HCT116 (cell line): ENCODE measurements at regions not wholly inside any gene's neighbourhood (a gene's known extent, or its start where the extent isn't known, plus 50 kb on each side); places are given as distances from the start of the nearest gene placed in this dataset.

ENCODE experiments used
- ATAC-seq: fragments of 200-7000 bp; cut with Tn5 transposase; 2 replicates; pipeline ENCODE4 v1.9.1; 2020; ENCODE audit warnings: mild to moderate bottlenecking, moderate library complexity
- BruUV-seq: library from RNA; stranded (reverse); fragments of 400-500 nt; replicated peaks from 2 replicates; lab custom pipeline; 2021; lab: Mats Ljungman, UMichigan
- CTCF ChIA-PET: fragments of 300-600 bp; sonication (Branson Sonifier 250); formaldehyde crosslinking; loops from one replicate; lab custom pipeline; 2021; ENCODE audit warnings: antibody characterized with exemption; lab: Charles Lee
- POLR2A ChIA-PET: fragments of 300-600, 350-600 bp; sonication (Branson Sonifier 250); formaldehyde crosslinking; loops from one replicate; lab custom pipeline; 2021; ENCODE audit warnings: antibody characterized with exemption; lab: Charles Lee
- RAD21 ChIA-PET, 2 experiments: fragments of 300-600 bp; sonication (Branson Sonifier 250); formaldehyde crosslinking; loops; one replicate each; lab custom pipeline; 2023; ENCODE audit warnings: low total read pairs in 2 of 2; ENCODE audit not compliant: uncharacterized antibody in 2 of 2, unreplicated experiment in 2 of 2, low non-redundant PET in 1 of 2; lab: Charles Lee
- DNase-seq: peaks from one replicate; pipeline ENCODE4 v3.0.0-alpha.2; 2010; ENCODE audit warnings: low read depth, low spot score
- H2AFZ ChIP-seq: fragments of 200-600 bp; shearing (Covaris generic), sonication (generic); 2 replicates; pipeline ENCODE4 v1.6.1; 2017; ENCODE audit warnings: low read depth, mixed run types, mixed read lengths, antibody characterized with exemption, low read length; ENCODE audit not compliant: poor library complexity, severe bottlenecking
- H3K27ac ChIP-seq: 2 replicates; pipeline ENCODE4 v1.5.1; 2012; ENCODE audit warnings: low read depth, low read length
- H3K27me3 ChIP-seq: fragments of 200-600 bp; sonication (generic); 2 replicates; pipeline ENCODE4 v1.6.1; 2016; ENCODE audit warnings: mixed run types, low read length, mixed read lengths; ENCODE audit not compliant: insufficient read depth
- H3K36me3 ChIP-seq, 2 experiments: fragments of 200-500 bp in 1 of 2; fragments of 200-600 bp in 1 of 2; sonication (Bioruptor generic) in 1 of 2; sonication (generic) in 1 of 2; 2 replicates each; pipeline versions ENCODE4 v1.5.1 to v1.6.1; 2014 to 2016; ENCODE audit warnings: low read length in 2 of 2, inconsistent platforms in 1 of 2, mixed read lengths in 1 of 2, mixed run types in 1 of 2; ENCODE audit not compliant: insufficient read depth in 2 of 2, control insufficient read depth in 1 of 2
- H3K4me1 ChIP-seq, 2 experiments: fragments of 200-600 bp in 1 of 2; sonication (generic) in 1 of 2; 2 replicates each; pipeline versions ENCODE4 v1.5.1 to v1.6.1; 2012 to 2017; ENCODE audit warnings: low read length in 2 of 2, inconsistent platforms in 1 of 2, mild to moderate bottlenecking in 1 of 2, mixed read lengths in 1 of 2, mixed run types in 1 of 2, moderate library complexity in 1 of 2; ENCODE audit not compliant: insufficient read depth in 2 of 2, control insufficient read depth in 1 of 2
- H3K4me2 ChIP-seq: fragments of 200-600 bp; sonication (generic); 2 replicates; pipeline ENCODE4 v1.6.1; 2017; ENCODE audit warnings: mixed run types, low read length, mixed read lengths
- H3K4me3 ChIP-seq, 2 experiments: fragments of 200-600 bp in 1 of 2; sonication (generic) in 1 of 2; replicated peaks in 1 of 2; 2 replicates each; pipeline ENCODE4 v1.5.1; 2011 to 2016; ENCODE audit warnings: low read length in 2 of 2, control low read depth in 1 of 2, low read depth in 1 of 2, mild to moderate bottlenecking in 1 of 2, mixed read lengths in 1 of 2, mixed run types in 1 of 2
- H3K79me2 ChIP-seq: fragments of 200-600 bp; sonication (generic); 2 replicates; pipeline ENCODE4 v1.6.1; 2017; ENCODE audit warnings: mild to moderate bottlenecking, mixed run types, low read length, moderate library complexity, mixed read lengths; ENCODE audit not compliant: insufficient read depth
- H3K9ac ChIP-seq: fragments of 200-600 bp; sonication (generic); 2 replicates; pipeline ENCODE4 v1.6.1; 2016; ENCODE audit warnings: low read length, mixed read lengths
- H3K9me2 ChIP-seq: fragments of 200-600 bp; sonication (generic), shearing (Covaris generic); 2 replicates; pipeline ENCODE4 v1.6.1; 2017; ENCODE audit warnings: mixed run types, mild to moderate bottlenecking, moderate library complexity; ENCODE audit not compliant: insufficient read depth
- H3K9me3 ChIP-seq, 2 experiments: fragments of 200-500 bp in 1 of 2; fragments of 200-600 bp in 1 of 2; sonication (Bioruptor generic) in 1 of 2; sonication (generic) in 1 of 2; 2 replicates each; pipeline ENCODE4 v1.6.1; 2014 to 2017; ENCODE audit warnings: low read length in 2 of 2, mixed read lengths in 2 of 2, inconsistent platforms in 1 of 2, low read depth in 1 of 2, mild to moderate bottlenecking in 1 of 2, mixed run types in 1 of 2, moderate library complexity in 1 of 2; ENCODE audit not compliant: control insufficient read depth in 1 of 2, insufficient read depth in 1 of 2
- H4K20me1 ChIP-seq: fragments of 200-600 bp; sonication (generic), shearing (Covaris generic); 2 replicates; pipeline ENCODE4 v1.6.1; 2017; ENCODE audit warnings: mixed run types, mild to moderate bottlenecking, moderate library complexity; ENCODE audit not compliant: insufficient read depth
- CBX3 ChIP-seq: IDR thresholded peaks from 2 replicates; pipeline ENCODE4 v1.6.1; 2012; ENCODE audit warnings: low read depth
- EGR1 ChIP-seq: IDR thresholded peaks from 2 replicates; pipeline ENCODE4 v1.6.1; 2012; ENCODE audit warnings: low read depth
- ELF1 ChIP-seq: IDR thresholded peaks from 2 replicates; pipeline ENCODE4 v1.6.1; 2012; ENCODE audit warnings: low read depth, borderline replicate concordance
- EZH2phosphoT487 ChIP-seq: fragments of 200-600 bp; IDR thresholded peaks from 2 replicates; pipeline ENCODE4 v1.6.1; 2018; ENCODE audit warnings: antibody characterized with exemption, borderline replicate concordance
- FOSL1 ChIP-seq: IDR thresholded peaks from 2 replicates; pipeline ENCODE4 v1.6.1; 2012; ENCODE audit warnings: low read depth
- JUND ChIP-seq: IDR thresholded peaks from 2 replicates; pipeline ENCODE4 v1.6.1; 2012
- POLR2A ChIP-seq: IDR thresholded peaks from 2 replicates; pipeline ENCODE4 v1.7.0; 2011; ENCODE audit warnings: borderline replicate concordance; ENCODE audit not compliant: insufficient read depth, insufficient read length; ENCODE audit errors: extremely low read depth
- RAD21 ChIP-seq: IDR thresholded peaks from 2 replicates; pipeline ENCODE4 v1.6.1; 2012; ENCODE audit warnings: low read depth, mild to moderate bottlenecking
- REST ChIP-seq: IDR thresholded peaks from 2 replicates; pipeline ENCODE4 v1.6.1; 2012; ENCODE audit warnings: low read depth
- SIN3A ChIP-seq: IDR thresholded peaks from 2 replicates; pipeline ENCODE4 v1.6.1; 2012; ENCODE audit warnings: low read depth
- SP1 ChIP-seq: IDR thresholded peaks from 2 replicates; pipeline ENCODE4 v1.6.1; 2012; ENCODE audit warnings: low read depth
- YY1 ChIP-seq: IDR thresholded peaks from 2 replicates; pipeline ENCODE4 v1.6.1; 2011; ENCODE audit warnings: low read length, low read depth, moderate library complexity, mild to moderate bottlenecking; ENCODE audit not compliant: insufficient replicate concordance; ENCODE audit errors: extremely low read depth
- ZBTB33 ChIP-seq: IDR thresholded peaks from 2 replicates; pipeline ENCODE4 v1.6.1; 2011; ENCODE audit warnings: mild to moderate bottlenecking, low read length, moderate library complexity; ENCODE audit not compliant: insufficient replicate concordance; ENCODE audit errors: extremely low read depth
- ZFX ChIP-seq: fragments of 450-650 bp; IDR thresholded peaks from 2 replicates; pipeline ENCODE4 v1.6.1; 2017
- ZNF274 ChIP-seq: fragments of 200-500 bp; sonication (Bioruptor generic); IDR thresholded peaks from 2 replicates; pipeline ENCODE4 v1.6.1; 2014; ENCODE audit warnings: mild to moderate bottlenecking, low read depth, low read length, inconsistent platforms
- intact Hi-C: fragments of 100-400 bp; cut with micrococcal nuclease; formaldehyde crosslinking; loops from 2 replicates; pipeline ENCODE4 v1.10.0; 2022
- TF ChIP-seq, protein P1 (sequence below): IDR thresholded peaks from 2 replicates; pipeline ENCODE4 v1.6.1; 2012

DNA sequence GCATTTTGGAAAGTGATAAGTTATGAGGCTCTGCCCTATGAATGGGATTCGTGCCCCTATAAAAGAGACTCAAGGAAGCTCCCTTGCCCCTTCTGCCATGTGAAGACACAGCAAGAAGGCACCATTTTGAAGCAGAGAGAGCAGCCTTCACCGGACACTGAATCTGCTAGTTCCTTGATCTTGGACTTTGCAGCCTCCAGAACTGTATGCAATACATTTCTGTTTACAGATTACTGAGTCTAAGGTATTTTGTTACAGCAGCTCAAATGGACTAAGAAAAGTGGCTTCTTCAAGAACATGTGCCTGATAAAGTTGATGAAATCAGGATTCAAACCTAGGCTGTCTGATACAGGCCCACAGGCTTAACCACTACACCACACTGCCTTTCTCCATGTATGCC lies 131.6 kb upstream of the MAP3K1 start:
- no peaks in the 10 kb centered on the region for H3K9me3 ChIP-seq
- TF ChIP-seq EZH2phosphoT487: no peak
- no peak for TF ChIP-seq RAD21
- no peak for TF ChIP-seq SIN3A
- no peak for TF ChIP-seq CBX3
- H2AFZ ChIP-seq: no peak overlapping the region
- H3K79me2 ChIP-seq: no peaks in the 10 kb centered on the region
- H3K27me3 ChIP-seq: no peaks in the 10 kb centered on the region
- no peak overlapping the region for H3K4me2 ChIP-seq
- no peaks in the 10 kb centered on the region for H3K36me3 ChIP-seq
- no peak overlapping the region for H3K4me3 ChIP-seq
- H3K9ac ChIP-seq: no peak overlapping the region
- no peaks in the 10 kb centered on the region for H3K4me1 ChIP-seq
- intact Hi-C loops: no loop called here
- BruUV-seq: no TSS peak
- H3K27ac ChIP-seq: no peak overlapping the region
- ATAC-seq (no peak), DNase-seq (no peak)
- no peaks in the 10 kb centered on the region for H4K20me1 ChIP-seq
- CTCF ChIA-PET: no interaction called here
- POLR2A ChIA-PET: no interaction called here
- no peaks in the 10 kb centered on the region for H3K9me2 ChIP-seq
- RAD21 ChIA-PET: no interaction called here

DNA sequence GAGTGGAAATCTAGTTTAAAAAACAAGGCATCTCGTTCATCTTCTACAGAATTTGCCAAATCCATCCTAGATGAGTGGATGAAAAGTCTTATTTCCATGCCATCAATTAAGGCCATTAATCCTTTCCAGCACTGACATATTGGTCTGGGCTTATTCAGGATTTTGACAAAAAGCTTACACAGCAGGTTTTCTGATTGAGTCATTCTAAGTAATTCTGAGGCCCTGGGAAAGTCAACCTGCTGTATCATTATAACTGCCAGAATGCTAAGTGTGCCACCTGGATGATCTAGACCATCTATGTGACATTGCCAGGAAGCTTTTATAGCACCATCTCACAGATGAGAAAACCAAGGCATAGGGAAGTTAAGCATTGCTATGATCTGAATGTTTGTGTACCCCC lies 132.1 kb upstream of the MAP3K1 start:
- ChIA-PET RAD21 (no interaction called here), POLR2A (no interaction called here), CTCF (no interaction called here)
- H3K27me3 ChIP-seq: no peaks in the 10 kb centered on the region
- no peaks in the 10 kb centered on the region for H3K4me1 ChIP-seq
- no peaks in the 10 kb centered on the region for H3K9me3 ChIP-seq
- H3K9ac ChIP-seq: no peak overlapping the region
- ATAC-seq (no peak), DNase-seq (no peak)
- no peaks in the 10 kb centered on the region for H3K36me3 ChIP-seq
- no peak overlapping the region for H3K27ac ChIP-seq
- no peaks in the 10 kb centered on the region for H3K79me2 ChIP-seq
- intact Hi-C loops: no loop called here
- H3K4me3 ChIP-seq: no peak overlapping the region
- H2AFZ ChIP-seq: no peak overlapping the region
- no peaks in the 10 kb centered on the region for H4K20me1 ChIP-seq
- H3K4me2 ChIP-seq: no peak overlapping the region
- no TSS peak for BruUV-seq
- no peaks in the 10 kb centered on the region for H3K9me2 ChIP-seq
- TF ChIP-seq POLR2A (no peak), JUND (no peak), SP1 (no peak), EZH2phosphoT487 (no peak), REST (no peak), ZBTB33 (no peak), ZNF274 (no peak), EGR1 (no peak), RAD21 (no peak), FOSL1 (no peak), ELF1 (no peak), YY1 (no peak), ZFX (no peak), SIN3A (no peak)
- TF ChIP-seq, protein P1, sequence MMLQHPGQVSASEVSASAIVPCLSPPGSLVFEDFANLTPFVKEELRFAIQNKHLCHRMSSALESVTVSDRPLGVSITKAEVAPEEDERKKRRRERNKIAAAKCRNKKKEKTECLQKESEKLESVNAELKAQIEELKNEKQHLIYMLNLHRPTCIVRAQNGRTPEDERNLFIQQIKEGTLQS: no peak
